ENCODE measurements at regions not wholly inside any gene's neighbourhood (a gene's known extent, or its start where the extent isn't known, plus 50 kb on each side); places are given as distances from the start of the nearest gene placed in this dataset.

DNA sequence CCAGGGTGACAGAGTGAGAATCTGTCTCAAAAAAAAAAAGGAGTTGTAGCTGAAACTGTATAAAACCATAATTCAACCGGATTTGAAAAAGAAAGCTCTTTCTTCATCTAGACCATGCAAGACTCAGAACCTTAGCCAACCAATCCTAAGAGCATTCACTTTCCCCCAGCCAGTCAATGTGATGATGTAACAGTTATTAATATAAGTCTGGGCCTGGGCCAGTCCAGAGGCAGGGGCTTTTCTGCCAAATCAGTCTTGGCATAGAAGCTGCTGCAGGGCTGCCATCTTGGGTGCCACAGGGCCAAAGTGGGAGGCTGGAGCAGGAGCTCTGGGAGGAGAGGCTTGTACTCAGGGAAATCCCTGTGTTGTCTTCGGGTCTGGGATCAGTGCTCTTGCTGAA is 288.4 kb downstream of the CLIC5 start:
- no peak for TF ChIP-seq CTCF (IDR thresholded peaks at IDR 0.05; ENCODE audit: insufficient read depth, low read depth, low read length)
- CTCF ChIA-PET, result interaction anchor here (1.3 kb wide), 1 partner anchor 16 kb away, joined by 3 read pairs; no protein-coding TSS in a partner anchor
- H3K27me3 ChIP-seq (ENCODE audit: control insufficient read depth, insufficient read depth, low read length), result no peaks in the 10 kb centered on the region
- no peaks in the 10 kb centered on the region for H3K36me3 ChIP-seq (ENCODE audit: control insufficient read depth, insufficient read depth, low read length)
- POLR2A ChIA-PET, result interaction anchor here (0.6 kb wide), 1 partner anchor 15 kb away, joined by 5 read pairs; no protein-coding TSS in a partner anchor
- DNase-seq (ENCODE audit: low read depth), result no peak
- no peak overlapping the region for H3K4me3 ChIP-seq (ENCODE audit: low read depth, low read length)

- CTCF ChIA-PET, result no interaction called here
- TF ChIP-seq CTCF (IDR thresholded peaks at IDR 0.05; ENCODE audit: insufficient read depth, low read depth, low read length), result no peak
- no peak overlapping the region for H3K4me3 ChIP-seq (ENCODE audit: low read depth, low read length)
- DNase-seq (ENCODE audit: low read depth), result no peak
- POLR2A ChIA-PET, result no interaction called here
- H3K36me3 ChIP-seq (ENCODE audit: control insufficient read depth, insufficient read depth, low read length), result no peaks in the 10 kb centered on the region
- no peaks in the 10 kb centered on the region for H3K27me3 ChIP-seq (ENCODE audit: control insufficient read depth, insufficient read depth, low read length)
These were observed 289.2 kb downstream of the CLIC5 start for GRCh38 chr6:45726444-45726843.

DNA sequence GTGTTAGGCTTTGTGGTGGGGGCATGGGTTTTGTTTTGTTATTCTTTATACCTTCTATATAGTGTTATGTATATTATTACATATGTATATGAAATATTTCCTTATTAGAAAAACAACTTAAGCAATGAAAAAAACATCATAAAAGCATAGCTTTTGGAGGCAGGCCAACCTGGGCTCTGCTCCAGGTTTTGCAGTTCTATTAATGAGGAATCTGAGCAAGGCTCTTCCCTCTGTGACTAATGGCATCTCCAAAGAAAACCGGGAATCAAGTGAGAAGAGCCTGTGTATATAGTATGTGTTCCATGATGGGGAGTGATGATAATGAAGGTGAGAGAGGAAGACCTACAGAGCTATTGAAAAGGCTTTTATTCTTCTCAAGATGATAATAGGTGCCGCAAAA is 291.1 kb downstream of the CLIC5 start:
- Histone ChIP-seq H3K4me3 (ENCODE audit: low read depth, low read length) (no peak overlapping the region), H3K36me3 (ENCODE audit: control insufficient read depth, insufficient read depth, low read length) (no peaks in the 10 kb centered on the region), H3K27me3 (ENCODE audit: control insufficient read depth, insufficient read depth, low read length) (no peaks in the 10 kb centered on the region)
- CTCF ChIA-PET, result interaction anchor here (1.1 kb wide), 2 partner anchors 10 to 1094 kb away, joined by 3 read pairs; no protein-coding TSS in a partner anchor
- POLR2A ChIA-PET, result interaction anchor here (0.6 kb wide), 1 partner anchor 114 kb away, joined by 3 read pairs; no protein-coding TSS in a partner anchor
- no peak for TF ChIP-seq CTCF (IDR thresholded peaks at IDR 0.05; ENCODE audit: insufficient read depth, low read depth, low read length)
- DNase-seq (ENCODE audit: low read depth), result peak; percentile 55

DNA sequence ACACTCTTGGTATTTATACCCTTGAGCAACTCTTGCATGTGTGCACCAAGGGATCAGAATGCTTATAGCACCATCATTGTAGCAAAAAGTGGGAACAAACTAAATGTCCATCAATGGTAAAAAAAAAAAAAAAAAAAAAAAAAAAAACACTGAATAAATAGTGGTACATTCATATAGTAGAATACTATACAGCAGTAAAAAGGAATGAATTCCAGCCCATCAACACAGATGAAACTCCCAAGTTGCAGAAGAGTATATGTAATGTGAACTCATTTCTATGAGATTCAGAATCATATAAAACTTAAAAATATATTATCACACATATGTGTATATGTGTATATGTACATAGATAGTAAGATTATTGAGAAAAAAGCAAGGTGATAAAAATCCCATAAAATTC is 291.6 kb downstream of the CLIC5 start:
- ChIA-PET POLR2A (interaction anchor here (0.6 kb wide), 1 partner anchor 113 kb away, joined by 3 read pairs; no protein-coding TSS in a partner anchor), CTCF (interaction anchor here (1.1 kb wide), 2 partner anchors 10 to 1093 kb away, joined by 3 read pairs; no protein-coding TSS in a partner anchor)

DNA sequence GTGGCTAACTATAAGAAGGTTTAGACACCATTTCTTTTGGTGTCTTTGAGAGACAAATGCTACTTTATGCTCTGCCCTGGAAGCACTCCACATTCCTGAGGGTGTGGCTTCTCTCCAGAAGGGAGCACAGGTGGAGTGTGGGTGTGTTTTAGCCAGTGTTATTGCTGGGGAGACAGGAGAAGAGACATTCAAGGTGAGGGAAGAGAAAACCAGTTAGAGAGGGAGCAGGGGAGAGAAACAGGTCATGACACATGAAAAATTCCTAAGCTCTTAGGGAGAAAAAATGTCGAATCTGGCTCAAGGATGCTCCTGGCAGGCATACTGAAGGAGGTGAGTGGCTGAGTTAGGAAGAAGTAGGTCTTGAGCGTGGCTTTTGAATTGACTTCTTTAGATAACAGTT is 292.8 kb downstream of the CLIC5 start:
- H3K27me3 ChIP-seq (ENCODE audit: control insufficient read depth, insufficient read depth, low read length), result no peaks in the 10 kb centered on the region
- ChIA-PET POLR2A (no interaction called here), CTCF (interaction anchor here (1.0 to 1.8 kb wide), 3 partner anchors 8 to 205 kb away, joined by 3 to 8 read pairs (median 6); no protein-coding TSS in a partner anchor)
- H3K4me3 ChIP-seq (ENCODE audit: low read depth, low read length), result no peak overlapping the region
- H3K36me3 ChIP-seq (ENCODE audit: control insufficient read depth, insufficient read depth, low read length), result no peaks in the 10 kb centered on the region
- DNase-seq (ENCODE audit: low read depth), result no peak
- TF ChIP-seq CTCF (IDR thresholded peaks at IDR 0.05; ENCODE audit: insufficient read depth, low read depth, low read length), result no peak

More for the DNA sequence above, 291.6 kb downstream of the CLIC5 start:
- no peak overlapping the region for H3K4me3 ChIP-seq (ENCODE audit: low read depth, low read length)
- H3K27me3 ChIP-seq (ENCODE audit: control insufficient read depth, insufficient read depth, low read length), result no peaks in the 10 kb centered on the region
- H3K36me3 ChIP-seq (ENCODE audit: control insufficient read depth, insufficient read depth, low read length), result no peaks in the 10 kb centered on the region
- no peak for TF ChIP-seq CTCF (IDR thresholded peaks at IDR 0.05; ENCODE audit: insufficient read depth, low read depth, low read length)
- DNase-seq (ENCODE audit: low read depth), result no peak
